ENCODE measurements at regions not wholly inside any gene's neighbourhood (a gene's known extent, or its start where the extent isn't known, plus 50 kb on each side); places are given as distances from the start of the nearest gene placed in this dataset.
"Not testable (repeated sequence)": the region's sequence is repeated elsewhere in the genome, so short reads cannot be mapped to it uniquely, and the experiment has no call there.

- TF ChIP-seq CTCF (IDR thresholded peaks at IDR 0.05) = no peak
- no peak overlapping the region for H3K4me3 ChIP-seq (ENCODE audit: low read depth in 1 of 2, low read length in 1 of 2)
- H3K36me3 ChIP-seq = no peaks in the 10 kb centered on the region
- H3K4me1 ChIP-seq (ENCODE audit: control insufficient read depth in 1 of 2, insufficient read depth in 1 of 2, low read depth in 1 of 2, low read length in 1 of 2) = peaks cover 2 to 6% of the 10 kb centered on the region in 2 experiments
- H3K27ac ChIP-seq = no peak overlapping the region
- H3K9me3 ChIP-seq = no peaks in the 10 kb centered on the region
- peaks cover 8% of the 10 kb centered on the region for H3K27me3 ChIP-seq
Observed at GRCh38 chr16:88328313-88328980, 54.3 kb upstream of the ZNF469 start.

- Histone ChIP-seq H3K27ac (no peak overlapping the region), H3K4me1 (ENCODE audit: control insufficient read depth in 1 of 2, insufficient read depth in 1 of 2, low read depth in 1 of 2, low read length in 1 of 2) (peaks cover 4 to 9% of the 10 kb centered on the region in 2 experiments), H3K27me3 (peaks cover 11% of the 10 kb centered on the region), H3K9me3 (no peaks in the 10 kb centered on the region), H3K36me3 (no peaks in the 10 kb centered on the region), H3K4me3 (ENCODE audit: low read depth in 1 of 2, low read length in 1 of 2) (no peak overlapping the region)
- no peak for TF ChIP-seq CTCF (IDR thresholded peaks at IDR 0.05)
Observed at GRCh38 chr16:88329726-88330700, 52.7 kb upstream of the ZNF469 start.

- H3K4me1 ChIP-seq (ENCODE audit: control insufficient read depth in 1 of 2, insufficient read depth in 1 of 2, low read depth in 1 of 2, low read length in 1 of 2) = peaks cover 4 to 9% of the 10 kb centered on the region in 2 experiments
- no peak overlapping the region for H3K27ac ChIP-seq
- no peak for TF ChIP-seq CTCF (IDR thresholded peaks at IDR 0.05)
Observed at GRCh38 chr16:88330971-88331890, 51.5 kb upstream of the ZNF469 start.

GRCh38 chr16:88331989-88332920 is 50.5 kb upstream of the ZNF469 start:
- H3K4me1 ChIP-seq (ENCODE audit: control insufficient read depth in 1 of 2, insufficient read depth in 1 of 2, low read depth in 1 of 2, low read length in 1 of 2) = peaks cover 4 to 9% of the 10 kb centered on the region in 2 experiments
- peak overlapping the region in 1 of 2 experiments; percentile 21 for H3K4me3 ChIP-seq (ENCODE audit: low read depth in 1 of 2, low read length in 1 of 2)
- no peaks in the 10 kb centered on the region for H3K36me3 ChIP-seq
- no peaks in the 10 kb centered on the region for H3K9me3 ChIP-seq
- H3K27ac ChIP-seq = no peak overlapping the region
- TF ChIP-seq CTCF (IDR thresholded peaks at IDR 0.05) = no peak
- peaks cover 11% of the 10 kb centered on the region for H3K27me3 ChIP-seq

More at GRCh38 chr16:88330971-88331890, 51.5 kb upstream of the ZNF469 start:
- Histone ChIP-seq H3K4me3 (ENCODE audit: low read depth in 1 of 2, low read length in 1 of 2) (no peak overlapping the region), H3K36me3 (no peaks in the 10 kb centered on the region), H3K27me3 (peaks cover 11% of the 10 kb centered on the region), H3K9me3 (no peaks in the 10 kb centered on the region)

- peak overlapping the region in 1 of 2 experiments; percentile 21 for H3K4me3 ChIP-seq (ENCODE audit: low read depth in 1 of 2, low read length in 1 of 2)
- H3K9me3 ChIP-seq; H3K27ac ChIP-seq; H3K36me3 ChIP-seq; H3K4me1 ChIP-seq (ENCODE audit: control insufficient read depth in 1 of 2, insufficient read depth in 1 of 2, low read depth in 1 of 2, low read length in 1 of 2): not testable (repeated sequence)
- peaks cover 11% of the 10 kb centered on the region for H3K27me3 ChIP-seq
Observed at GRCh38 chr16:88332921-88333825, 49.6 kb upstream of the ZNF469 start.

Data from neutrophil (primary cell).